PC-9 (cell line): ENCODE measurements at regions not wholly inside any gene's neighbourhood (a gene's known extent, or its start where the extent isn't known, plus 50 kb on each side); places are given as distances from the start of the nearest gene placed in this dataset.

Experiments
- CTCF ChIP-seq: fragments of 200-600 bp; sonication (generic); conservative IDR thresholded peaks from 2 replicates; pipeline ENCODE4 v1.6.1; 2017; ENCODE audit warnings: mixed run types, antibody characterized with exemption, mild to moderate bottlenecking, moderate library complexity
- EZH2 ChIP-seq: fragments of 200-600 bp; sonication (generic); IDR thresholded peaks from 2 replicates; pipeline ENCODE4 v1.8.0; 2017; ENCODE audit warnings: antibody characterized with exemption, low read depth

GRCh38 chr6:97969065-97969464 is 686.0 kb upstream of the MMS22L start:
- TF ChIP-seq CTCF (no peak), EZH2 (no peak)
